ENCODE measurements at regions not wholly inside any gene's neighbourhood (a gene's known extent, or its start where the extent isn't known, plus 50 kb on each side); places are given as distances from the start of the nearest gene placed in this dataset.

- intact Hi-C loops (cut with DNase I, micrococcal nuclease), result no loop called here
- H3K9me3 ChIP-seq, result no peaks in the 10 kb centered on the region
- TF ChIP-seq CTCF (IDR thresholded peaks at IDR 0.05), result no peak
- no peaks in the 10 kb centered on the region for H3K36me3 ChIP-seq (ENCODE audit: low read depth)
- DNase-seq (no peak), ATAC-seq (no peak)
- no peak overlapping the region for H3K4me3 ChIP-seq
- no peaks in the 10 kb centered on the region for H3K4me1 ChIP-seq (ENCODE audit: low read depth)
Observed at GRCh38 chr2:188734691-188735090, 239.5 kb upstream of the COL3A1 start.

GRCh38 chr2:188746727-188747126, 227.4 kb upstream of the COL3A1 start:
- Histone ChIP-seq H3K4me1 (ENCODE audit: low read depth) (no peaks in the 10 kb centered on the region), H3K9me3 (no peaks in the 10 kb centered on the region), H3K4me3 (no peak overlapping the region), H3K36me3 (ENCODE audit: low read depth) (no peaks in the 10 kb centered on the region)
- no peak for TF ChIP-seq CTCF (IDR thresholded peaks at IDR 0.05)
- ATAC-seq (no peak), DNase-seq (no peak)
- intact Hi-C loops (cut with DNase I, micrococcal nuclease), result no loop called here

- DNase-seq, result no peak
- intact Hi-C loops (cut with DNase I, micrococcal nuclease), result no loop called here
- Histone ChIP-seq H3K4me1 (ENCODE audit: low read depth) (no peaks in the 10 kb centered on the region), H3K36me3 (ENCODE audit: low read depth) (no peaks in the 10 kb centered on the region), H3K9me3 (no peaks in the 10 kb centered on the region), H3K4me3 (no peak overlapping the region)
- no peak for TF ChIP-seq CTCF (IDR thresholded peaks at IDR 0.05)
- ATAC-seq, result no peak
Observed at GRCh38 chr2:188751816-188752215, 222.4 kb upstream of the COL3A1 start.

DNA sequence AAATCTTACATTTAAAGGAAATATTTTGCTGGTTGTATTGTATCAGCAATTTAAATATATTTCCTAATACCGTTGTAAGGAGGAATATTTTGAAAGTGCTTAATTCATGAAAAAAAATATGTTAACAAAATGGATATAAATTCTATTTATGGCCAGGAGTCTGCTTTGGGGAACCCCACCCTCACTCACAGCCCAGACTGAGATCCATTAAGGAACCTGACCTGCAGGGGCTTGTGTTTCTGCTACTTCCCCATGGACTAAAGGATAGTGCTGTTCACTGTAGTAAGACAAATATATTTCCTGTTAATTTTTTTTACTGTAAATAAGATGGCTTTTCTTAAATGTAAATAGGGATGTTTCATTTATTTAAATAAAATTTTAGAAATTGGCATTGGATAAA, 221.9 kb upstream of the COL3A1 start:
- H3K4me3 ChIP-seq, result no peak overlapping the region
- no peaks in the 10 kb centered on the region for H3K9me3 ChIP-seq
- intact Hi-C loops (cut with DNase I, micrococcal nuclease), result no loop called here
- no peaks in the 10 kb centered on the region for H3K36me3 ChIP-seq (ENCODE audit: low read depth)
- H3K4me1 ChIP-seq (ENCODE audit: low read depth), result no peaks in the 10 kb centered on the region
- no peak for TF ChIP-seq CTCF (IDR thresholded peaks at IDR 0.05)
- ATAC-seq (no peak), DNase-seq (no peak)

GRCh38 chr2:188762151-188762550, 212.0 kb upstream of the COL3A1 start:
- no peak for TF ChIP-seq CTCF (IDR thresholded peaks at IDR 0.05)
- H3K4me1 ChIP-seq (ENCODE audit: low read depth), result no peaks in the 10 kb centered on the region
- H3K36me3 ChIP-seq (ENCODE audit: low read depth), result no peaks in the 10 kb centered on the region
- no peaks in the 10 kb centered on the region for H3K9me3 ChIP-seq
- intact Hi-C loops (cut with DNase I, micrococcal nuclease), result no loop called here
- ATAC-seq, result no peak
- DNase-seq, result no peak
- H3K4me3 ChIP-seq, result no peak overlapping the region
